ENCODE measurements at regions not wholly inside any gene's neighbourhood (a gene's known extent, or its start where the extent isn't known, plus 50 kb on each side); places are given as distances from the start of the nearest gene placed in this dataset.

- H3K27me3 Mint-ChIP-seq (ENCODE audit: low read depth), result no peaks in the 10 kb centered on the region
- no peak overlapping the region for H3K4me3 Mint-ChIP-seq
- H2BK5ac ChIP-seq (ENCODE audit: insufficient read length, low read length), result no peak overlapping the region
- no peaks in the 10 kb centered on the region for H4K20me1 ChIP-seq (ENCODE audit: control insufficient read depth, insufficient read depth, insufficient read length)
- H3K9me3 Mint-ChIP-seq, result no peaks in the 10 kb centered on the region; a peak in 1 of 5 replicates
- no peak overlapping the region for H3K4ac ChIP-seq (ENCODE audit: low read depth, low read length)
- no peak overlapping the region for H4K91ac ChIP-seq (ENCODE audit: insufficient read length, low read depth, low read length)
- no peak overlapping the region for H3K27ac ChIP-seq (ENCODE audit: insufficient read length, low read depth, low read length)
- H2AK5ac ChIP-seq (ENCODE audit: insufficient read length, low read length), result no peak overlapping the region
- H2BK20ac ChIP-seq (ENCODE audit: low read depth, low read length, poor library complexity, severe bottlenecking), result no peak overlapping the region
- no CpG with 5 or more reads among the region's 2 CpGs for WGBS (ENCODE audit: extremely low coverage, insufficient read length, low lambda C conversion rate)
- no peak for DNase-seq
- H3K23ac ChIP-seq (ENCODE audit: insufficient read length, low read depth, low read length), result no peak overlapping the region
- H3K27ac Mint-ChIP-seq, result no peak overlapping the region
- no peak overlapping the region for H3K4me2 ChIP-seq (ENCODE audit: insufficient read depth, insufficient read length, low read length)
- no peaks in the 10 kb centered on the region for H3K79me1 ChIP-seq (ENCODE audit: insufficient read depth, low read depth, low read length, poor library complexity, severe bottlenecking)
- H3K36me3 Mint-ChIP-seq (ENCODE audit: insufficient read depth in 1 of 3, low read depth in 3 of 3), result no peaks in the 10 kb centered on the region; a peak in 1 of 7 replicates
- no peak overlapping the region for H2AFZ ChIP-seq (ENCODE audit: low read length)
- no peaks in the 10 kb centered on the region for H3K27me3 ChIP-seq (ENCODE audit: insufficient read depth, low read length)
- H2BK12ac ChIP-seq (ENCODE audit: insufficient read length, low read depth, low read length), result no peak overlapping the region
- H3K23me2 ChIP-seq (ENCODE audit: insufficient read length, low read depth, low read length, poor library complexity, severe bottlenecking), result no peaks in the 10 kb centered on the region
- no peak overlapping the region for H3K14ac ChIP-seq (ENCODE audit: insufficient read depth, low read length)
- H3K4me1 ChIP-seq (ENCODE audit: insufficient read depth, low read length), result no peaks in the 10 kb centered on the region
- no peak for TF ChIP-seq CTCF (conservative IDR thresholded peaks at IDR 0.05)
- no peaks in the 10 kb centered on the region for H3K4me1 Mint-ChIP-seq
- H3K56ac ChIP-seq (ENCODE audit: insufficient read length, low read depth, low read length), result no peak overlapping the region
- H2BK120ac ChIP-seq (ENCODE audit: low read depth, low read length, poor library complexity, severe bottlenecking), result no peak overlapping the region
- H3K18ac ChIP-seq (ENCODE audit: insufficient read length, low read depth, low read length), result no peak overlapping the region
- H3K9me3 ChIP-seq (ENCODE audit: control insufficient read depth, low read depth, low read length), result no peaks in the 10 kb centered on the region
- H4K8ac ChIP-seq (replicated peaks; ENCODE audit: insufficient read length, low read depth, low read length), result no peak overlapping the region
- H2BK15ac ChIP-seq (ENCODE audit: low read depth, low read length), result no peak overlapping the region
- H3T11ph ChIP-seq (ENCODE audit: low read length), result no peak overlapping the region
- H3K79me2 ChIP-seq (ENCODE audit: insufficient read depth, low read length), result no peaks in the 10 kb centered on the region
- H3K9ac ChIP-seq (ENCODE audit: extremely low read depth, insufficient read length, low read length), result no peak overlapping the region
- H4K5ac ChIP-seq (ENCODE audit: insufficient read length, low read depth, low read length), result no peak overlapping the region
These were observed 60.8 kb upstream of the SLC38A4 start for GRCh38 chr12:46886541-46887041.

Data from H9 (cell line).